ENCODE measurements at regions not wholly inside any gene's neighbourhood (a gene's known extent, or its start where the extent isn't known, plus 50 kb on each side); places are given as distances from the start of the nearest gene placed in this dataset.

GRCh38 chr16:65365732-65366715 lies 244.2 kb upstream of the CDH11 start:
- peaks cover 10% of the 10 kb centered on the region for H3K36me3 Mint-ChIP-seq
- no peak overlapping the region for H3K27ac Mint-ChIP-seq
- H3K4me3 Mint-ChIP-seq: no peak overlapping the region
- CTCF ChIA-PET: no interaction called here
- no peaks in the 10 kb centered on the region for H3K4me1 Mint-ChIP-seq
- POLR2A ChIA-PET: no interaction called here
- ATAC-seq (no peak), DNase-seq (ENCODE audit: low spot score) (no peak)
- no peaks in the 10 kb centered on the region; the same call in 1 of the 2 replicates for H3K27me3 Mint-ChIP-seq (ENCODE audit: low read depth)
- peaks cover 10% of the 10 kb centered on the region for H3K9me3 Mint-ChIP-seq
- no peak for TF ChIP-seq ZNF532 (CRISPR knock-in tag; IDR thresholded peaks at IDR 0.05; ENCODE audit: borderline replicate concordance)
- no peak for TF ChIP-seq PRDM15 (CRISPR knock-in tag; IDR thresholded peaks at IDR 0.05)
- TF ChIP-seq NR2C2 (CRISPR knock-in tag; IDR thresholded peaks at IDR 0.05): no peak
- TF ChIP-seq, protein P1, sequence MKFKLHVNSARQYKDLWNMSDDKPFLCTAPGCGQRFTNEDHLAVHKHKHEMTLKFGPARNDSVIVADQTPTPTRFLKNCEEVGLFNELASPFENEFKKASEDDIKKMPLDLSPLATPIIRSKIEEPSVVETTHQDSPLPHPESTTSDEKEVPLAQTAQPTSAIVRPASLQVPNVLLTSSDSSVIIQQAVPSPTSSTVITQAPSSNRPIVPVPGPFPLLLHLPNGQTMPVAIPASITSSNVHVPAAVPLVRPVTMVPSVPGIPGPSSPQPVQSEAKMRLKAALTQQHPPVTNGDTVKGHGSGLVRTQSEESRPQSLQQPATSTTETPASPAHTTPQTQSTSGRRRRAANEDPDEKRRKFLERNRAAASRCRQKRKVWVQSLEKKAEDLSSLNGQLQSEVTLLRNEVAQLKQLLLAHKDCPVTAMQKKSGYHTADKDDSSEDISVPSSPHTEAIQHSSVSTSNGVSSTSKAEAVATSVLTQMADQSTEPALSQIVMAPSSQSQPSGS (CRISPR knock-in tag; IDR thresholded peaks at IDR 0.05; ENCODE audit: borderline replicate concordance, low read depth): no peak
- TF ChIP-seq STAT6 (CRISPR knock-in tag; conservative IDR thresholded peaks at IDR 0.05; ENCODE audit: low read depth): no peak
- TF ChIP-seq ETV6 (CRISPR knock-in tag; IDR thresholded peaks at IDR 0.05): no peak
- no peak for TF ChIP-seq MXD4 (CRISPR knock-in tag; IDR thresholded peaks at IDR 0.05; ENCODE audit: borderline replicate concordance)
- no peak for TF ChIP-seq ZBTB43 (CRISPR knock-in tag; IDR thresholded peaks at IDR 0.05)
- no peak for TF ChIP-seq ZNF317 (CRISPR knock-in tag; IDR thresholded peaks at IDR 0.05; ENCODE audit: borderline replicate concordance, low read depth)
- TF ChIP-seq ZNF416 (CRISPR knock-in tag; IDR thresholded peaks at IDR 0.05): no peak
- TF ChIP-seq RORB (CRISPR knock-in tag; IDR thresholded peaks at IDR 0.05): no peak
- no peak for TF ChIP-seq SMAD3 (CRISPR knock-in tag; IDR thresholded peaks at IDR 0.05; ENCODE audit: borderline replicate concordance)
- TF ChIP-seq, protein P2, sequence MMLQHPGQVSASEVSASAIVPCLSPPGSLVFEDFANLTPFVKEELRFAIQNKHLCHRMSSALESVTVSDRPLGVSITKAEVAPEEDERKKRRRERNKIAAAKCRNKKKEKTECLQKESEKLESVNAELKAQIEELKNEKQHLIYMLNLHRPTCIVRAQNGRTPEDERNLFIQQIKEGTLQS (CRISPR knock-in tag; conservative IDR thresholded peaks at IDR 0.05): no peak
- TF ChIP-seq TEAD1 (CRISPR knock-in tag; IDR thresholded peaks at IDR 0.05): no peak
- no peak for TF ChIP-seq E2F1 (CRISPR knock-in tag; IDR thresholded peaks at IDR 0.05)

Data from WTC11 (cell line).